ENCODE measurements at regions not wholly inside any gene's neighbourhood (a gene's known extent, or its start where the extent isn't known, plus 50 kb on each side); places are given as distances from the start of the nearest gene placed in this dataset.

GRCh38 chr13:105144936-105145335 lies 1390.5 kb downstream of the EFNB2 start:
- no peak for DNase-seq (ENCODE audit: low read depth, low spot score)

GRCh38 chr13:105144020-105144419 lies 1391.4 kb downstream of the EFNB2 start:
- no peak for DNase-seq (ENCODE audit: low read depth, low spot score)

DNA sequence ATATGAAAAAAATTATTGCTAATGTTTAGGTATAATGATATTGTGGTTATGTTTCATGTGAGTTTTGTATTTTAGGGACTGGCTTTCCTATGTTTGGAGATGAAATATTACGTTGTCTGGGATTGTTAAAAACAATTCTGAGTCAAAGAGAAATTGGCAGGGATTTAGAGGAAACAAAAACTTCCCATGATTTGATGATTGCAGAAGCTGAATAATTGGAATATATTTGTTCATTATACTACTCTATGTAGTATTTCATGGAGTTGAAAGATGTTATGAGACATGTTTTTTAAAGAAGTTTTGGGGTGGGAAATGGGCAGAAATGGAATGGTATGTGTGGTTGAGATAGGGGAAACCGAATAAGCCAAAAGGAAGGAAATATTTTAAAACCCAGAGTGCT lies 1392.9 kb downstream of the EFNB2 start:
- no peak for DNase-seq (ENCODE audit: low read depth, low spot score)

- peak; percentile 33 for DNase-seq (ENCODE audit: low read depth, low spot score)
Observed at GRCh38 chr13:105139380-105140285, 1395.8 kb downstream of the EFNB2 start.

GRCh38 chr13:105139048-105139379 lies 1396.4 kb downstream of the EFNB2 start:
- DNase-seq (ENCODE audit: low read depth, low spot score) = no peak

DNA sequence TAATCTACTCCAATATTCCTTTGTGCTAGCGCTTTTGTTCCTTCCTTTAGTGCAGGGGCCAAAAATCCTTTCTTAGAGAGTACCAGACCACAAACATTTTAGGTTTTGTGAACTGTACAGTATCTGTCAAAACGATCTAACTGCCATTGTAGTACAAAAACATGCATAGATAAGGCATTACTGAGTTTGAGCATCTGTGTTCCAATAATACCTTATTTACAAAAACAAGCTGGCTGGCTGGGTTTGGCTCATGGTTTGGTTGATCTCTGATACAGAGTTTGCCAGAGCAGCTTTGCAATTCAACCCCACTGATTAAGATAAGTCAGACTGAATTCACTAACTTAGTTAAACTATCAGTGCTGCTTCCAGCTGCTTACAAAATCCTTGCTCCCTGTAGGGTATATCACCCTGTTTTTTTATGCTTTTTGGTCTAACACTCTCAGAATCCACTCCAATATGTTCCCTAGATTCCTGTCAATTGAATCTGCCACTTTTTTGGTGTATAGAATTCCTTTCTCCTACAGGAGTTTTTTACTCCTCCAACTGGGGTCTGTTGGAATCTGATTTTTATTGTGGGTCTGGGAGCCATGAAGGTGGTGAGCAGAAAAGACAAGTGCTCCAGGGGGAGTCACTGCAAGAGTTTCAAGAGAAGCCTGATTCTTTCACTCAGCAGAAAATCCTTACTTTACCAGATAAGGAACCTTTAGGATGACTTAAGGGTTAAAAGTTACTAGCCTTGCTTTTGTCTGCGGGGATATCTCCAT lies 1399.4 kb downstream of the EFNB2 start:
- DNase-seq (ENCODE audit: low read depth, low spot score) = no peak

GRCh38 chr13:105127732-105128131 lies 1407.7 kb downstream of the EFNB2 start:
- no peak for DNase-seq (ENCODE audit: low read depth, low spot score)

GRCh38 chr13:105121221-105121620 lies 1414.2 kb downstream of the EFNB2 start:
- DNase-seq (ENCODE audit: low read depth, low spot score) = no peak

- DNase-seq (ENCODE audit: low read depth, low spot score) = no peak
Observed at GRCh38 chr13:105118426-105118985, 1417.0 kb downstream of the EFNB2 start.

DNA sequence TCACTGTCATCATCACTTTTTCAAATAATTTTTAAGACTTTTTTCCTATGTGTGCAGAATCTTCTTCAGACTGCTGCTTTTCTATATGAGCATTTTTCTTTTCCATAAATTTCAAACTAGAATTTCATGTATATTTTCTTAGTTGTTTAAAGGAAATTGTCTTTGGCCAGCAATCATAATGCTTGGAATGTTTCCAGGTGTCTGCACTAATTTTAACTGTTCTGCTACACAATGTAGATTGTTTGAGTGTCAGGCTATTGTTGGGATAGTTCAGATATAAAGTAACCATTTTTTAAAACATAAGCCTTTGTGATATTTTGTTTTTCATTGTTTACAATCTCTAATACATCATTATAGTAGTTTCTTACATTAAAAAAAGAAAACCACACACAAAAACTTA lies 1418.5 kb downstream of the EFNB2 start:
- DNase-seq (ENCODE audit: low read depth, low spot score) = no peak

- no peak for DNase-seq (ENCODE audit: low read depth, low spot score)
Observed at GRCh38 chr13:105112561-105112960, 1422.9 kb downstream of the EFNB2 start.

DNA sequence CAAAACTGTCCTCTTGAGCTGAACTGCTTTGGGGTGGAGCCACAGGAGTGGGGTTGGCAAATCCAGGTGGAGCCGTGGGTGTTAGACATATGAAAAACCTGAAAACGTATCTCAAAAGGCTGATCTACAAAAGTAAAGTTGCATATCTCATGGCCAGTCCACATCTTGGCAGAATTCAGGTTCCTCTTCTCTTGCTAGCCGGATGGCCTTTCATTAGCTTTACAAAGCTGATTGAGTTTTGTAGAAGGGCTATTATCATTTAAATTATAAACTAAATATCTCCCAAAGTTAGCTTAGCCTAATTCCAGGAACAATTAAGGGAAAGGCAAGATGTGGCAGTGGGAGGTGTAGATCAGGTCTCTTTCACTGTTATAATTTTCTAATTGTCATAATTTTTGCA lies 1427.7 kb downstream of the EFNB2 start:
- no peak for DNase-seq (ENCODE audit: low read depth, low spot score)

DNA sequence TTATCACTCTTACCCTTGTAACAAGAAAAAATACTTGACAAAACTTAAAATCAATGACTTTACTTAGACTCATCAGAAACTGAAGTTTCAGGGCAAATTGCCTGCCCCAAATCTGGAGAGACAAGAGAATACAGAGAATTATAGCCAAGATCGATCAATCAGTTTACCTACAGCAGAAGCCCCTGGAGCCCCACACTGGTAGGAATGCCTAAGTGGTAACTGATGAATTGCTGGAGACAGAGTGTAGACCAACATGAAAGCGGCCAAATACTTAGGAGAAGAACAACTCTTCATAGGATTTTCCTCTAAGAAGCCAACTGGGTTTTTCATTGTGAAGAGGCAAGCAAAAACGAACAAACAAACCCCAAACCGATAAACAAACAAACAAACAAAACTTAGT lies 1430.0 kb downstream of the EFNB2 start:
- DNase-seq (ENCODE audit: low read depth, low spot score) = no peak

GRCh38 chr13:105097521-105097920 lies 1437.9 kb downstream of the EFNB2 start:
- DNase-seq (ENCODE audit: low read depth, low spot score) = no peak

DNA sequence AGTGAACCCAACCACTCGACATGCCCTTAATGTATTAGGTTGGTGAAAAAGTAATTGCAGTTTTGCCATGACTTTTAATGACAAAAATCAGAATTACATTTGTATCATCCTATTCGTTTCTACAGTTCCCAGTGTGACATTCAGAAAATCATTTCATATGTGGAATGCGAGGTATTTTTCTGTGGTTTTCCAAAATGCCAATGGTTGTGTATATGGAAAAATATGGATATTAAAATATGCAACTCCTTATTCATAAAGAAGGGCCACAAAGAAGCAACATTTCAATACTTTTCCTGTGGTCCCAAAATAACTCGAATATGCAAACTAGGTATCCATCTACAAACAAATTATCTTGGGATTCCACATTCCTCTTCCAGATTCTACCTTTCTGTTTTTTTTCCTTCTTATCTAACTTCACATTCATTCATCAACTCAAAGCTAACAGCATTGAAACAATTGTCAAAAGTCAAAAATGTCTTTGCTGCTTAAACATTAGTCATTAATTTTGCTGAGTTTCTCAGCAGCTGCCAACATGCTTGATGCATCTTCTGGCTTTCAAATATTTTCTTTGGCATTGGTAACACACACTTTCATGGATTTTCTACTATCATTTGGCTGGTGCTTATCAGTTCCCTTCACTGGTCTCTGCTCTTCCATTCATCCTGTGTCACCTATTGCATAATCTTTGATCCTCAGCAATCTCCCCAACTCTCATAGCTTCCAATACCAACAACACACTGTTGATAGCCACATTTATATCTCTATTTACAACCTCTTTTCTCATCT lies 1445.4 kb downstream of the EFNB2 start:
- no peak for DNase-seq (ENCODE audit: low read depth, low spot score)

DNA sequence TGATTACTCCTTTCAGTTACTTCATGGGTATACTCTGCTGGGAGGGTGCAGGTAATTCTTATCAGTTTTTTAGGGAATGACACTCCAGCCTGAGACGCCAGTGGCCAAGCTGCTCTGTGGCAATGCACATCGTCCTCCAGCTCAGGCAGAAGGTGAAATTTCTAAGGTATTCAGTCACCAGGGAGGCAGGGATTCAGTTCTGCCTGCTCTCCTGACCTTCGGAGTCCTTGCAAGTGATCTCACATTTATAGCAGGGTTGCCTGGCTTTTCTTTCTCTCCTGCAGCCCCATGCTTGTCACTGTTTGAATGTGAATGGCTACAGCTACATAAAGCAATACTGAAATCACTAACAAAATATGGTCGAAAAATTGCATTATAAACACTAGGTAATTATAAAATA lies 1447.5 kb downstream of the EFNB2 start:
- DNase-seq (ENCODE audit: low read depth, low spot score) = no peak

DNA sequence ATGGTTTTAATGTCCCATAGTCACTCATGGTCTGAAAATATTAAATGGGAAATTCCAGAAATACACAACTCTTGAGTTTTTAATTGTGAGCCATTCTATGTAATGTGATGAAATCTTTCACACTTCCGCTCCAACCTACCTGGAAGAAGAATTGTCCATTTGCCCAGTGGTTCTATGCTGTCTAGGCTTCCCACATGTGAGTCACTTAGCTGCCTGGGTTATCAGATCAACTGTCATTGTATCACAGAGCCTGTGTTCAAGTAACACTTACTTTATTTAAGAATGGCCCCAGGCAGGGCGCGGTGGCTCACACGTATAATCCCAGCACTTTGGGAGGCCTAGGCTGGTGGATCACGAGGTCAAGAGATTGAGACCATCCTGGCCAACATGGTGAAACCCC lies 1450.5 kb downstream of the EFNB2 start:
- no peak for DNase-seq (ENCODE audit: low read depth, low spot score)

DNA sequence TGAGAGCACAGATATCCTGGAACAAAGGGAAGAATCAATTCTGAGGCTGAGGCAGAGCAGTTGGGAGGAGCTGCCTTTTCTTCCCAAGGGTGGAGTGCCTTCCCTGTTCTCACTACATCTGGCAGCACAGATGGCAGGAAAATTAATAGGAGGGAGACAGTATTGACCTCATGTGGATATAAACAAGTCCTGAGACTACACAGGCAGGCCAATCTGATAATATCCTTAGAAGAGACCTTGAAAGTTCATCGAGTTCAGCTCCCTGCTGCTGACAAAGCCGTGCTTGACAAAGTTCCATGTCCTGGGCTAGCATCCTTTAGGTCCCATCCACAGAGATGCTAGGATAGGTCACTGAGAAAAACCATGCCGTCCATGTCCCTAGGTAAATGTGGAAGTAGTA lies 1451.5 kb downstream of the EFNB2 start:
- no peak for DNase-seq (ENCODE audit: low read depth, low spot score)

GRCh38 chr13:105074755-105075154 lies 1460.7 kb downstream of the EFNB2 start:
- DNase-seq (ENCODE audit: low read depth, low spot score) = no peak

- no peak for DNase-seq (ENCODE audit: low read depth, low spot score)
Observed at GRCh38 chr13:105073041-105073440, 1462.4 kb downstream of the EFNB2 start.

DNA sequence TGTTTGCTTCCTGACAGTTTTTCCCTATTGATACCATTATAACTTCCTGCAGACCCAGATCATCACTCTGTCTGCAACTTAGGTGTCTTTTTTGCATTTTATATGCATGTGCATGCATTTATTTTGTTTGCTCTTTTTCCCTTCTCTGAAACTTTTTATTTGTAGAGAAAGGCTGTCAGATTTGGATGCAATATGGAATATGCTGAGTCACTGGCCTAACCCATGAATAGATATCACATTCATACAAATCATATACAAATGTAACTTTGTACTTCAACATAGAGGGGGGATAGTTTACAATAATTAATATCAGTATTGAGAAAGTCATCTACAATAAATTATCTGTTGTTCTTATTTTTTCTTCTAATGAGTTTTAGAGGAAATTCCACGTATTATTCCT lies 1465.0 kb downstream of the EFNB2 start:
- DNase-seq (ENCODE audit: low read depth, low spot score) = no peak

DNA sequence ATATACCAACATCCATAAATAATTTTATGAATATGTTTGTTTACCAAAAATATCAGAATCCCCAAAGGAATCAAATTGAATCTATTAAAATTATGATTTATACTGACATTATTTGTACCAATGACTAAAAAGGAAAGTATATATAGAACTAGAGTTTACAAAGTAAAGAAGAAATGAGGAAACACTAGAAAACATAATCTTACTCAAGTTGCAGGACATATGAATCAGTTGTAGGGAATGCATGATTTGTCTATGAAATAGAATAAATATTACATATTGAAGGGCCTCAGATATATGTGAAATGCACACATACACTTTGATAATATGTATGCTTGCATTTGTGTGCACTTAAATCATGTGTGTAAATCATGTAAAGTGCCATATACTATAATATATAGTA lies 1466.4 kb downstream of the EFNB2 start:
- no peak for DNase-seq (ENCODE audit: low read depth, low spot score)

Measured in brain pericyte (primary cell).